ENCODE measurements at regions not wholly inside any gene's neighbourhood (a gene's known extent, or its start where the extent isn't known, plus 50 kb on each side); places are given as distances from the start of the nearest gene placed in this dataset.

GRCh38 chr7:41489885-41490284 lies 213.0 kb downstream of the INHBA start:
- TF ChIP-seq, protein P1, sequence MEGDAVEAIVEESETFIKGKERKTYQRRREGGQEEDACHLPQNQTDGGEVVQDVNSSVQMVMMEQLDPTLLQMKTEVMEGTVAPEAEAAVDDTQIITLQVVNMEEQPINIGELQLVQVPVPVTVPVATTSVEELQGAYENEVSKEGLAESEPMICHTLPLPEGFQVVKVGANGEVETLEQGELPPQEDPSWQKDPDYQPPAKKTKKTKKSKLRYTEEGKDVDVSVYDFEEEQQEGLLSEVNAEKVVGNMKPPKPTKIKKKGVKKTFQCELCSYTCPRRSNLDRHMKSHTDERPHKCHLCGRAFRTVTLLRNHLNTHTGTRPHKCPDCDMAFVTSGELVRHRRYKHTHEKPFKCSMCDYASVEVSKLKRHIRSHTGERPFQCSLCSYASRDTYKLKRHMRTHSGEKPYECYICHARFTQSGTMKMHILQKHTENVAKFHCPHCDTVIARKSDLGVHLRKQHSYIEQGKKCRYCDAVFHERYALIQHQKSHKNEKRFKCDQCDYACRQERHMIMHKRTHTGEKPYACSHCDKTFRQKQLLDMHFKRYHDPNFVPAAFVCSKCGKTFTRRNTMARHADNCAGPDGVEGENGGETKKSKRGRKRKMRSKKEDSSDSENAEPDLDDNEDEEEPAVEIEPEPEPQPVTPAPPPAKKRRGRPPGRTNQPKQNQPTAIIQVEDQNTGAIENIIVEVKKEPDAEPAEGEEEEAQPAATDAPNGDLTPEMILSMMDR (IDR thresholded peaks at IDR 0.05) = no peak
- no peak for TF ChIP-seq POLR2A (IDR thresholded peaks at IDR 0.05)
